AG09309 (cell line): ENCODE measurements at regions not wholly inside any gene's neighbourhood (a gene's known extent, or its start where the extent isn't known, plus 50 kb on each side); places are given as distances from the start of the nearest gene placed in this dataset.

Experiments used
- DNase-seq: peaks from one replicate; pipeline ENCODE4 v3.0.0-alpha.2; 2010; ENCODE audit warnings: low read depth
- H3K4me3 ChIP-seq: 2 replicates; pipeline ENCODE4 v1.5.1; 2011; ENCODE audit warnings: mild to moderate bottlenecking, low read depth, low read length, moderate library complexity; ENCODE audit not compliant: control insufficient read depth
- CTCF ChIP-seq: IDR thresholded peaks from 2 replicates; pipeline ENCODE4 v1.5.1; 2011; ENCODE audit warnings: mild to moderate bottlenecking, low read depth, low read length, inconsistent platforms; ENCODE audit not compliant: insufficient read depth, control insufficient read depth; ENCODE audit errors: missing control alignments

- no peak overlapping the region for H3K4me3 ChIP-seq
- no peak for TF ChIP-seq CTCF
- no peak for DNase-seq
Observed at GRCh38 chr9:38316166-38316780, 76.2 kb upstream of the ALDH1B1 start.

DNA sequence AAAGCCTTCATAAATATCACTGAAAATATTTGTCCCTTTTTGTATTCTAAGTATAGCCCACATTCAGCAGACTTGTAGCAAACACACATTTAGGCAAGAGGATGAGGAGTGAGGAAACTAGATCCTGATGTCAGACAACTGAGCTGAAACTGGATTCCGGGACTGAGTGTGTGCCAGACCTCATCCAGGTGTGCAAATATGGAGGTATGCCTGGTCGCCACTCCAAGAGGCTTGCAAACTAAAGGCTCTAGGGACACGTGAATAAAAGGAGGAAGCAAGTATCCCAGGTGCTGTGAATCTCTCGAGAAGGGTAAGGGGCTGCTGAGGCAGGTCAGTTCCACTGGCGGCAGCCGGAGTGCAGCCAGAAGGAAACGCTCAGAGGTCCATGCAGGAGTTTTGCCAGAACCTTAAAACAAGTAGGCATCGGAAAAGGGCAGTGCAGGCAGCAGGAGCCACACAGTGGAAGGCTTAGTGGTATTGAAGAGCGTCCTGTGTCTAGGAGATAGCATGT is 77.4 kb upstream of the ALDH1B1 start:
- DNase-seq, result no peak
- no peak for TF ChIP-seq CTCF

GRCh38 chr9:38313421-38313820 is 79.1 kb upstream of the ALDH1B1 start:
- no peak for TF ChIP-seq CTCF
- no peak for DNase-seq

More for the DNA sequence above, 77.4 kb upstream of the ALDH1B1 start:
- no peak overlapping the region for H3K4me3 ChIP-seq

DNA sequence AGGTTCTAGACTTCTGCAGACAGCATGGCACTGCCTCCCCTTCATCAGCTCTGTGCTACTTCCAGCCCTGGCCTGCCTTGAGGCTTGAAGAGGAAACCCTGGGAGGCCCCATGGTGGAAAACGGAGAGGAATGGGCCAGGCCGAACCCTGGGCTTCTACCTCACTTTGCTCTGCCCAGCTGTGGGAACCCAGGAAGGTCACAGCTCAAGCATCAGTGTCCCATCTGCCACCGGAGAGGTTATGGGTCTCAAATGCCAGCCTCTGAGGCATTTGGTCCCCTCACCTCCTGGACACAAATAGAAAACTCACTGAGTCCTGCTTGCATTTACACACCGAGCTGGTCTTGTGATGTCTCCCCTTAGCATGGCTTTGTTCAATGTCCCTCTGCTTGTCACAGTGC is 80.1 kb upstream of the ALDH1B1 start:
- TF ChIP-seq CTCF, result no peak
- DNase-seq, result no peak
- no peak overlapping the region for H3K4me3 ChIP-seq

More at GRCh38 chr9:38313421-38313820, 79.1 kb upstream of the ALDH1B1 start:
- no peak overlapping the region for H3K4me3 ChIP-seq

DNA sequence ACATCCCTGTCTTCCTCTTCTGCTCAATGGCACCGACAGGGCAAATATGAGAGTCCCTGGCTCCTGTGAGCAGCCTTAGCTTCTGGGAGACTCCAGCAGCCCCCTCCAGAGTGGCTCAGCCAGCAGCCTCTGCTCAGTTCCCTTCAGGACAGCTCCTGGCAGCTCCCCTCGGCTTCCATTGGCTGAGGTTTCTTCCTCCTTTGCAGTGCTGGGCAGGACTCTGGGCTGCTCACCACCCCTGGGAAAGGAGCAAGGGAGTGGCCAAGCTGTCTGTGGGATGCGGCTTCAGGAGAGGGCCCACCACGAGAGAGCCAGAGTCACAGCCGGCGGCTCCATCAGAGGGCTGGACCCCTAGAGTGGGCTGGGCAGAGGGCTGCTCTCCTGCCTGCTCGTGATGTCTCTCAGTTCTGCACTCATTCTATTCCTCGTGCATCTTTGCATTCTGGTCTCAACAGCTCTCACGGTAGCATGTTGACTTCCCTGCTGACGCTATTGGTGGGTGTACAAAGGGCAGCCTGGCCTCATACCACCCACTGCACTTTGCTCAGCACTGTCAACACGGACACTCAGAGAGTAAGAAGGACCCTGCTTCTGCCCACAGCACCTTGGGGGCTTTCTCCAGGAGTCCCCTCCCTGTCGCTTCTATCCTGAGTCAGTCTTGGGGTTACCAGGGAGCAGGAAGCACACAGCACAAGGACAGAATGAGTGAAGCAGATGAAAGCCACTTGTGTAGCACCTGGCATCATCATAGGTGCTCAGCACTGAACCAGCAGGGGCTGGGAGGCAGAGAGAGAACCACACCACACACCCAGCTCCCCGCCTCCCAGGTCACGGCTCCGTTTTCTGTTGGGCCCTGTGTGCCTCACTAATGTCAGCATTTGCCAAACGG is 80.9 kb upstream of the ALDH1B1 start:
- DNase-seq, result no peak
- no peak for TF ChIP-seq CTCF
- H3K4me3 ChIP-seq, result no peak overlapping the region

- TF ChIP-seq CTCF, result no peak
- DNase-seq, result no peak
- no peak overlapping the region for H3K4me3 ChIP-seq
Observed at GRCh38 chr9:38309324-38310195, 82.9 kb upstream of the ALDH1B1 start.
